LNCaP clone FGC (cell line): ENCODE measurements at regions not wholly inside any gene's neighbourhood (a gene's known extent, or its start where the extent isn't known, plus 50 kb on each side); places are given as distances from the start of the nearest gene placed in this dataset.

Experiments
- DNase-seq: peaks from one replicate; pipeline ENCODE4 v3.0.0-alpha.2; 2011; ENCODE audit warnings: low read depth
- H3K4me3 ChIP-seq: 2 replicates; pipeline ENCODE4 v1.5.1; 2011; ENCODE audit warnings: mild to moderate bottlenecking, low read depth, low read length, control low read depth
- TF ChIP-seq, protein P1 (sequence below): IDR thresholded peaks from 2 replicates; pipeline ENCODE4 v1.5.1; 2012; ENCODE audit warnings: mild to moderate bottlenecking; ENCODE audit not compliant: control insufficient read depth, insufficient read depth; ENCODE audit errors: extremely low read depth

- TF ChIP-seq, protein P1, sequence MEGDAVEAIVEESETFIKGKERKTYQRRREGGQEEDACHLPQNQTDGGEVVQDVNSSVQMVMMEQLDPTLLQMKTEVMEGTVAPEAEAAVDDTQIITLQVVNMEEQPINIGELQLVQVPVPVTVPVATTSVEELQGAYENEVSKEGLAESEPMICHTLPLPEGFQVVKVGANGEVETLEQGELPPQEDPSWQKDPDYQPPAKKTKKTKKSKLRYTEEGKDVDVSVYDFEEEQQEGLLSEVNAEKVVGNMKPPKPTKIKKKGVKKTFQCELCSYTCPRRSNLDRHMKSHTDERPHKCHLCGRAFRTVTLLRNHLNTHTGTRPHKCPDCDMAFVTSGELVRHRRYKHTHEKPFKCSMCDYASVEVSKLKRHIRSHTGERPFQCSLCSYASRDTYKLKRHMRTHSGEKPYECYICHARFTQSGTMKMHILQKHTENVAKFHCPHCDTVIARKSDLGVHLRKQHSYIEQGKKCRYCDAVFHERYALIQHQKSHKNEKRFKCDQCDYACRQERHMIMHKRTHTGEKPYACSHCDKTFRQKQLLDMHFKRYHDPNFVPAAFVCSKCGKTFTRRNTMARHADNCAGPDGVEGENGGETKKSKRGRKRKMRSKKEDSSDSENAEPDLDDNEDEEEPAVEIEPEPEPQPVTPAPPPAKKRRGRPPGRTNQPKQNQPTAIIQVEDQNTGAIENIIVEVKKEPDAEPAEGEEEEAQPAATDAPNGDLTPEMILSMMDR, result no peak
- DNase-seq, result no peak
- H3K4me3 ChIP-seq, result no peak overlapping the region
Measured at GRCh38 chr9:108618906-108619550, 236.8 kb downstream of the ACTL7B start.

GRCh38 chr9:108617676-108618075 lies 238.1 kb downstream of the ACTL7B start:
- TF ChIP-seq, protein P1, result no peak
- no peak overlapping the region for H3K4me3 ChIP-seq
- DNase-seq, result no peak

DNA sequence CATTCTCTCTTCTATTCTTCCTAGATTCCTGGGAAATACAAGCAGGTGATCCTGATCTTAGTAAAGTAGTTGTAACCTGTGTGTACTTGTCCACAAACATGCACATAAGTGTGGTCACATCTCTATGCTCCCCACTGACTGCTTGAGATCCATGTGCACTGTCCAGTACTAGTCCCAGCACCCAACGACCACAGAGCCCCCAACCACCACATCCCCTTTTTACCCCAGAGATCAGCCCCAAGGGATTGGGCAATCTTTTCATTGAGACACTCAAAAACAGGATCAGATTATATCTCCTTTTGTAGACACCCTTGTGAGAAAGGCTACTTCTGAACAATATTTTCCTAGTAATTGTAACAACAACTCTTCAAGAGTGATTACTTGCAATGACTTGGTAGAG lies 240.6 kb downstream of the ACTL7B start:
- no peak for DNase-seq
- H3K4me3 ChIP-seq, result no peak overlapping the region
- TF ChIP-seq, protein P1, result no peak

DNA sequence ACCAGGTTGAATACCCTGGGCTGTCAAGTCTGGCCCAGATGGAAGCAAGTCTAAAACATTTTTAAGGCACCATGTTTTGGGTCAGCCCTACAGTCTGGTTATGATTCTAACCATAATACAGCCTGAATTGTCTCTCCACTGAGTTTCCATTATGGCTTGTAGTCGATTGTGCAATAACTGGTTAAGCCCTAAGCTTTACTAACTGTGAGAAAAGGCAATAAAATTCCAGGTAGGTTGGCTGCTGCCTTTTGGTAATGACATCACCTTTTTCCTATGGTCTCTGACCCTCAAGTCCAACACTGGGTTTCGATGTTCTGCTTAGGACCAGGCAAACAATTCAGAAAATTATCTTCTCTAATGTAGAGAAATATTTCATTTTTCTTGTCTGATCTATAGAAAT lies 243.3 kb downstream of the ACTL7B start:
- no peak for DNase-seq
- TF ChIP-seq, protein P1, result no peak
- no peak overlapping the region for H3K4me3 ChIP-seq

DNA sequence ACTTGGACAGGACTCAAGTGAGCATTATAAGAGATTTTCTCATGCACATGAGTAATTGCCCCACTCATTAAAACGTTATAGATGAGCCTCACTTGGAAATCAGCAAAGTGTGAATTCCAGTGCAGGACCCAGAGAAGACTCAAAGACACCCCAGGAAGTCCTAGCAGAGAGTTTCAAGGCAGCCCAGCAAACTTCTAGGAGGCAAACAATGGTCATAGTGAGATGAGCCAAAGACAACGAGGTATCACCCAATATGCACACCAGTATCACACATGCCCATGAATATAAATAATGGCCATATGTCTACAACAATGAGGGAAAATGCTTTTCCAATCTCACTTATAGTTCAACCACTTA lies 245.9 kb downstream of the ACTL7B start:
- no peak for DNase-seq
- TF ChIP-seq, protein P1, result no peak

DNA sequence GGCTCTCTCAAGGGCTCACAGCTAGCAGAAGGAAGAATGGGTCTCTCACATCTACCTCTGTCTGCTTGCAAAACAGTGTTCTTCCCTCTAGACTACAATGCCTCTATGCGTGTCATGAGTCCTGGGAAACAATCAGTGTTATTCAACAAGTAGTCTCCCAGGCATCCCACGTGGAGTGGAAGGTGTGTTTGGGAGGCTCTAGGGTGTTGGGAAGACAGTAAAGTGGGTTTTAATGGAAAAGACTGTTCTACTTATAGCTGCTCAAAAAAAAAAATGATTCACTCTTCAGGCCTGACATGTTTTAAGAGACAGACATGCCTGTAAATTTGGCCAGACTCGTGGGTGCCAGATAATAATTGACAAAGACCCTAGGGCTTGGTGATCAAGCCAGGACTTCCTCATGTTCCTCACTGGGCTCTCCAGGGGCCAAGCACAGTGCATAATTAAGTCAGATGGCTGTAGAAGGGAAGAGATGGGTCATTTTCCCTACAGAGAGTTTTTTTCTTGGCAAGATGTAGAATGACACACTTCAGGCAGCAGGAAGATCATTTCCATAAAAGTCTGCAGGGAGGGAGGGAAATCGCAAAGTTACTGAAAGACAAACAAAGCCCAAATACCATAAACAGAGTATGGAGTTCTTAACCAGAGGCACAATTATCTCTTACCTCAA lies 246.4 kb downstream of the ACTL7B start:
- no peak for DNase-seq
- no peak overlapping the region for H3K4me3 ChIP-seq
- TF ChIP-seq, protein P1, result no peak

More for the DNA sequence above, 245.9 kb downstream of the ACTL7B start:
- no peak overlapping the region for H3K4me3 ChIP-seq

DNA sequence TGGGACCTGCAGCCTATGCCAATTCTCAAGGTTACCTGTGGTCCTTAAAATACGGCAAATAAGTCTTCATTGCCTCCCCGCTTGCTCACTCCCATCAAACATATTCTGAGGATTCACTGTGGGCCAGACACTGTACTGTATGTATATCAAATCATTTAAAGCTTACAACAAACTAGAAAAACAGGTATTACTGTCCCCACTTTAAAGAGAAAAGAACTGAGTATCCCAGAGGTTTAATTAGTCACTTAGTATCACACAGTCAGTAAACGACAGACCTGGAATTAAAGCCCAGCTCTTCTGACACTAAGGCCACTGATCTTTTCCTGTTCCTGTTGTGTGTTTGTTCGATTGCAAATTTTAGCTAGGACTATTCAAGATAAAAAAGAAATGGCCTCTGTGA lies 248.2 kb downstream of the ACTL7B start:
- DNase-seq, result no peak
- TF ChIP-seq, protein P1, result no peak
- H3K4me3 ChIP-seq, result no peak overlapping the region
